B cell (primary cell): ENCODE measurements at regions not wholly inside any gene's neighbourhood (a gene's known extent, or its start where the extent isn't known, plus 50 kb on each side); places are given as distances from the start of the nearest gene placed in this dataset.

Experiments used
- CTCF ChIP-seq: fragments of 200-600 bp; IDR thresholded peaks from one replicate; pipeline ENCODE4 v1.8.0; 2022; ENCODE audit warnings: antibody characterized with exemption, mild to moderate bottlenecking
- EZH2 ChIP-seq: IDR thresholded peaks from 2 replicates; pipeline ENCODE4 v1.6.1; 2012; ENCODE audit warnings: borderline replicate concordance, low read depth, mild to moderate bottlenecking, moderate library complexity, low read length; ENCODE audit not compliant: insufficient read depth, poor library complexity, severe bottlenecking

DNA sequence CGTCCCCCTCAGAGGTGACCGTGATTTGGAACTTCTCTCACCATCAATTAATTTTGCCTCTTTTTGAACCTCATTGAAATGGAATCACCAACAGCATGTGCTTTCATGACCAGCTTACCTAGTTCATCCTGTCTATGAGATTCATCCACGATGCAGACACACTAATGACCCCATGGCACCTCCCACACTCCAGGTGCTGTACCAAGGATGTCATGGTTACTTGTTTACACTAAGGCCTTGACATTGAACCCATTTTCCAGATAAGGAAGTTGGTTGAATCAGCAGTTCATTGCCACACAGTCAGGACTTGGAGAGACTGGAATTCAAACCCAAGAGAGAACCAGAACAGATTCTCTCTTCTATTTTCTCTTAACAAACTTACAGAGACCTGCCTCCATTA is 139.0 kb downstream of the ZFP36L2 start:
- TF ChIP-seq CTCF (no peak), EZH2 (no peak)
